NCI-H2227 (cell line): ENCODE measurements at regions not wholly inside any gene's neighbourhood (a gene's known extent, or its start where the extent isn't known, plus 50 kb on each side); places are given as distances from the start of the nearest gene placed in this dataset.
"Not testable (repeated sequence)": the region's sequence is repeated elsewhere in the genome, so short reads cannot be mapped to it uniquely, and the experiment has no call there.

Experiments
- DNase-seq: peaks from one replicate; lab custom pipeline; 2025; ENCODE audit not compliant: unreplicated experiment; lab: John Stamatoyannopoulos, UW

GRCh38 chr14:105979446-105979845 is 453.1 kb downstream of the TMEM121 start:
- no peak for DNase-seq

GRCh38 chr14:105980224-105980623 is 453.8 kb downstream of the TMEM121 start:
- no peak for DNase-seq

- not testable (repeated sequence) for DNase-seq
Observed at GRCh38 chr14:105981517-105982302, 455.3 kb downstream of the TMEM121 start.

DNA sequence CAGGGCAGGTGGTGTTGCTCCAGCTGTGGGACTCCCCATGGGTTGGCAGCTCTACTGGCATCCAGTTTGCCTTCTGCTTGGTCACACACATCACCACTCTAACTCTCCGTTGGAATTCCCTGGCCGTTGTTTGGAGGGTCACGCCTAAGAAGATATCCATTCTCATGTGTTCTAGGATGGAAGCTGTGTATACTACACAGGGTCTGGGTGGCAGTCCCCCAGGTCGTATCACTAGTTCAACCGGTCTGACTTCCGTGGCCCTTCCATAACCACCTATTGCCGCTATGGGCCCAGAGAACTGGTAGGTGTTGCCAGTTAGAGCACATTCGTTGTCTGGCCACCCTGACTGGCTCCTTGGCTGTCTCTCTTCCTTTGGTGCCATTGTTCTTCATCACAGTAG is 456.3 kb downstream of the TMEM121 start:
- no peak for DNase-seq

DNA sequence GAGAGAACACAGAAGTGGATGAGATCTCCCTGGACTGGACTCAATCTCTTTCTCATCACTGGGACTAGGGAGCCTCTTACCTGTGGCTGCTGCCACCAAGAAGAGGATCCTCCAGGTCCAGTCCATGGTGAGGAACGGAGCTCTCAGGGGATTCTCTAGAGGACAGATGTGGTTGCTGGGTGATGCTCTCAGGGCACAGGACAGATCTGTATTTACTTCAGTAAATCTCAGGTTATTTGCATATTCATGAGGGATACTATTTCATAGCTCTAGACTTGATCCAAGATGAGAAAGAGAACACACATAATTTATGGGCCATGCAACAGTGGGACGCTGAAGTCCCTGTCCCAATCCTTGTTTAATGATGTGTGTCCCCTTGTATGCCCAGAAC is 460.5 kb downstream of the TMEM121 start:
- DNase-seq: no peak

DNA sequence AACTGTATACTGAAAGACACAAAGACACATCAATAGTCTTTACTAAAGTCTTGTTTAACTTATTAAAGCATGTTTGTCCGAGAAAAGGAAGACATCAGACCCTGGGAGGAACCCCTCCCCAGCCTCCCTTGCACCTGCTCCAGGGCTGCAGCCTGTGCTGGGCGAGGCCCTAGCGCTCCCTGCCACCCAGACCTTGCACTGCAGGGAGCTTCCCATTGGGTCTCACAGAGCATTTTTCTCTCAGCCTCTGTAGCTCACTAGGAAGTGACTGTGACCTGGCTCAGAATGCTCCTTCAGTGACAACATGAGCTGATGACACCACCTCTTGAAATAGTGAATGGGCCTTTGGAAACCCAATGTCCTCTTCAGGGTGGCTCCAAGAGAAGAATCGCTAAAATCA is 461.2 kb downstream of the TMEM121 start:
- no peak for DNase-seq

DNA sequence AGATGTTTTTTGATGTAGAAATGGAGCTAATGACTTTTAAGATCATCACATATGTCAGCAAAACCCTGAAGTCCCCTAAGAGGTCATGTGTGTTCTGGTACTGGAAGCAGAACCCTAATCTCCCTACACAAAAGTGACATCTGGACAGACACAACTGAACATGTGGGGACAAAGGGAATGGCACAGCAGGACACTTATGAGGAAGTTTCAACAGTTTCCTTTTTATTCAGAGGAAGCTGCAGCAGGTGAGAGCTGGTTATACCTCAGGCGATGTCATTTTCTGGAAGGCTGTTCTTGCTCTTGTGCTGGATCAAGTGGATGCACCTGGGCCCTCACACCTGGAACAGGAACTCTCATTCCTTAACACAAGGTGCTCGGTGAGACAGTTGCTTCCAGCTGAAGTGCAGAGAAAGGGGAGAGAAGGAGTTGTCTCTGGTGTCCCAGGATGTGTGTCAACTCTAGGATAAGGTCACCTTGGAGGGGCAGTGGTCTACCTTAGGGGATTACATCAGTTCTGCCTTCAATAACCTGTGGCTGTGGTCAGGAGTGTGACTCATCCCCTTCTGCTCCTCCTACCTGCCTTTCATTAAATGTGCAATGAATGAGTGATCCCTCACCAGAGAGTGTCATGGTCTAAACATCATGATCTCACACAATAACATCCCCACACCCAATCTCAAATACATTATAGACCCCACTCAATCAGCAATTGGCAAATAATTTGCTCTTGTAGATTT is 463.4 kb downstream of the TMEM121 start:
- no peak for DNase-seq

DNA sequence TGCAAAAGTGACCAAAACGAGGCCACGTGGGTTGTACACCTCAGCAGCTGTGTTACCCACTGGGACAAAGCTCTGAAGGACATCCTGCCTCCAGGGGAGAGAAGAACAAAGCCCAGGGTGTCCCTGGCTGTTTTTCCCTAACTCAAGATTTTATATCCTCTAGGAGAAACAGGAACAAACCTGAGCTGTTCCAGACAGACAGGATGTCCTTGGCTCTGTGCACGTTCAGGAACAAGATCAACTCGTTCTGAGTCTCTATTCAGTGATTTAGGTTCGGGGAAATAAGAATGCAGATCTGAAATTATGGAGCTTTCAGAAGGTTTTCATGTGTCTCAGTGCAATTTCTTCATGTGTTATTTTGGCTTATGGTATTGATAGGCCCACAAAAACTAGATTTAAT is 465.3 kb downstream of the TMEM121 start:
- not testable (repeated sequence) for DNase-seq

GRCh38 chr14:105993814-105994213 is 467.4 kb downstream of the TMEM121 start:
- no peak for DNase-seq

DNA sequence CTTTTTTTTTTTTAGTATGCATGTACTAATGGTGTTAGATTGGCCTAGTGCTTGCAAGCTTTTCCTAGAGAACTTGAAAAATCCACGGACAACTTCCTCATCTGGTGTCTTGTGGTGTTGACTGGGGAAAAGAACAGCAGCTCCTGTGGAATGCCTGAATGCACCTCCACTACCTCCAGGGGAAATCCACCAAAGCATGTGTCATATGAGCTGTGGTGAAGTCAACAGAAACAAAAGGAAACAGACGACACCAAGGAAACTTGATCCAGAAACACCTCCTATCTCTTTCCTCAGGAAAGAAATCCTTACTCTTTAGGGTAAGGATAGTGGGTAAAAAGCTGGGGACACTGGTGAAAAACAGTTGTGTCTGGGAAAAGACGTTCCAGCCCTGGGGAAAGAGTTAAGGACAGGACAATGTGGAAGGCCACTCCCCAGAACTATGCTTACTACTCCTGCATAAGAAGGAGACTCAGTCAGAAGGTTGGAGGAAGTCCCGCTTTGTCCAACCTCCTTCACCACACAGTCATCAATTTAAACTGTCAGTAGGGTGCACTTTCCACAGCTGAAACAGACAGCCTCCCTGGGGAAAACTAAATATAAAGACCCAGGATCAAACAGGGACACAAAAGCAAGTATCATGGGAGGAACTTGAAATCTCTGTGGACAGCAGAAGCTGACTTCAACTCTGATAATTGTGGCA is 468.8 kb downstream of the TMEM121 start:
- not testable (repeated sequence) for DNase-seq

DNA sequence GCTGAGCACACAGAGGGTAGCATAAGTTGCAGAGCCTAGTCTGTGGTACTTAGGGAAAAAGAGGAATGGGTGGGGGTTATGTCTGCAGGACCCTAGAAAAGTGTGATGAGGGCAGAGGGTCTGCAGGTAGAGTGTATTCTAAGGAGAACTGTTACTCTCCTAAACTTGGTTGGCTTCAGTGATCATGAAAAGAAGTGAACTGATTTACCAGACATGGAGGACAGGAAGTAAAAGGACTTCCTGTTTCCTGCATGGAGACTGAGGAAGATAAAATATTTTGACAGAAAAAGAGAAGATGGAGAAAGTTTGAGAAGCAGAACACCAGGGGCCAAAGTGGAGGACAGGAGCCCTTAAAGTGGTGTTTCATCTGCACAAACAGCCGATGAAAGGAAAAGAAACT is 472.2 kb downstream of the TMEM121 start:
- DNase-seq: not testable (repeated sequence)

GRCh38 chr14:105999361-106000028 is 473.1 kb downstream of the TMEM121 start:
- DNase-seq: no peak

DNA sequence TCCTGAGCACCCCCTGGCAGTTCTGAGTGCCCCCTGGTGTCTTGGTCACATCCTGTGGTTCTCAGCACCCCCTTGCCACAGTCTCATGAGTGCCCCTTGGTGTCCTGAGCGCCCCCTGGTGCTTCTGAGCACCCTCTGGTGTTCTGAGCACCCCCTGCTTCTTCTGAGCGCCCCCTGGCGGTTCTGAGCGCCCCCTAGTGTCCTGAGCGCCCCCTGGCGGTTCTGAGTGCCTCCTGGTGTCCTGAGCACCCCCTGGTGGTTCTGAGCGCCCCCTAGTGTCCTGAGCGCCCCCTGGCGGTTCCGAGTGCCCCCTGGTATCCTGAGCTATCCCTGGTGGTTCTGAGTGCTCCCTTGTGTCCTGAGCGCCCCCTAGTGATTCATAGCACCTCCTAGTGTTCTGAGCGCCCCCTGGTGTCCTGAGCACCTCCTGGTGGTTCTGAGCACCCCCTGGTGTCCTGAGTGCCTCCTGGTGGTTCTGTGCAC is 473.7 kb downstream of the TMEM121 start:
- not testable (repeated sequence) for DNase-seq

DNA sequence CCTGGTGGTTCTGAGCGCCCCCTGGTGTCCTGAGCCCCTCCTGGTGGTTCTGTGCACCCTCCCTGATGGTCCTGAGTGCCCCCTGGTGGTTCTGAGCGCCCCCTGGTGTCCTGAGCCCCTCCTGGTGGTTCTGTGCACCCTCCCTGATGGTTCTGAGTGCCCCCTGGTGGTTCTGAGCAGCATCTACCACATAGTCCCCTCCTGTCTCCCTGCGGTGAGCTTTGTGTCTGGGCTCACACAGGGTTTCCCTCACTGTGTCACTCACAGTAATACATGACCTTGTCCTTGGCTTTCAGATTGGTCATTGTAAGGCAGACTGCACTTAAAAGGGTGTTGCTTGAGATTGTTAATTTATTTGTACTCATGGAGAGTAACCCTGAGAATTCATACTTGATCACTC is 474.9 kb downstream of the TMEM121 start:
- DNase-seq: not testable (repeated sequence)

DNA sequence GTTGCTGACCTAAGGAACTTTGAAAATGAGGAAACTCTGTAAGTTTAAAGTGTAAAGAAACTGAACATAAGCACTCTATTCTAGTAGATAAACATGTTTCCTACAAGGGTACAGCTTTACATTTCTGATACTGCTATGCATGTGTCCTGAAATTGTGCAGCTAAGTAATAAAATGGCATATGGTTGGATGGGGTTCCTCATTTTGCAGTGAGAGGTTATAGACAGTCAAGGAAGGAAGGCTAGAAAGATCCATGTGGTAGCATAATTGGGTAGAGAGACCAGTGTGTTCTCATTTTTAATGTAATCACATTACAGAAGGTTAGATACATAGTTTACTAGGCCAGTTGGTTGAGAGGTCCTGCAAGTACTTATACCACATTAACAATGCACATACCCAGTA is 477.0 kb downstream of the TMEM121 start:
- no peak for DNase-seq

- not testable (repeated sequence) for DNase-seq
Observed at GRCh38 chr14:106004937-106005795, 478.8 kb downstream of the TMEM121 start.

DNA sequence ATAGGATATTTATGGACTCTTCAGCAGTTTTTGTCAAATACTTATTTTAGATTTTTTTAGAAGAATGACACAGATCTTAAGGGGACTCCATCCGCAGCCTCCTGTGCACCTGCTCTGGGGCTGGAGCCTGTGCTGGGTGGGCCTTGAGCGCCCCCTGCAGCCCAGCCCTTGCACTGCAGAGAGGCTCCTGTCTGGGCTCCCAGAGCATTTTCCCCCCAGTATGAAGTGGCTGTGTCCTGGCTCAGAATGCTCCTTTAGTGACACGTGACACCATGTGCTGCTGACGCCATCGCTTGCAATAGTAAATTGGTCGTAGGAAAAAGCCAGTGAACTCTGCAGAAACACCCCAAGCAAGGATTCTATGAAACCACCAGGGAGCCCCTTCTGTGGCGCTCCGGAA is 479.7 kb downstream of the TMEM121 start:
- not testable (repeated sequence) for DNase-seq

- DNase-seq: not testable (repeated sequence)
Observed at GRCh38 chr14:106006716-106007115, 480.3 kb downstream of the TMEM121 start.

GRCh38 chr14:106010783-106011182 is 484.4 kb downstream of the TMEM121 start:
- DNase-seq: no peak
